ENCODE measurements at regions not wholly inside any gene's neighbourhood (a gene's known extent, or its start where the extent isn't known, plus 50 kb on each side); places are given as distances from the start of the nearest gene placed in this dataset.
"Not testable (repeated sequence)": the region's sequence is repeated elsewhere in the genome, so short reads cannot be mapped to it uniquely, and the experiment has no call there.

DNA sequence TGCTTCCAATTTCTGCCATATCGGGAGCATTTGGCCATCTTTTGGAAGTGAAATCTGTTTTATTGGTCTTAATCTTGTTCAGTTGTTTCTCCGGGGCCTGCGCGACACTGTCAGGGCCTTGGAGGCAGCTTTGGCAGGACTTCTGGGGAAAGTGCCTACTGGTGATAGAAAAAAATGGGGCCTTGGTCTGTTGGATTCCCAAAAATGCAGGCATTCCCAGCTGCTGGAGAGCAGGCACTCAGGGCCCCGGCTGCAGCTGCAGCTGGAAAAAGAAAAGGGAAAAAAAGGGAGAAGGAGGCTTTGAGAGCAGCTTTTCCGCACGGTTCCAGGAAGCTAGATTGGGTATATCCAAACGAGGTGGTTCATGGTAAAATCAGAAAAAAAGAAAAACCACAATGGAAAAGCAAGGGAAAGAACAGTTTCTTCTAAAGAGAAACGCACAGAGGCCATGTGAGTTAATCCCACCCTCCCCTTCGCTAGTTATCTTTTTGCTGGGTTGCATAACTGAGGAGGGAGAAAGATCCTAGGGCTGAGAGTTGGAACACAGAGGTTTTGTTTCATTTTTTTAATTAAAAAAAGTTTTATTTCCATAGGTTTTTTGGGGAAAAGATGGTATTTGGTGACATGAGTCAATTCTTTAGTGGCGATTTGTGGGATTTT, 134.7 kb upstream of the RFLNA start:
- Mint-ChIP-seq H3K36me3 (ENCODE audit: low read depth) (no peaks in the 10 kb centered on the region), H3K4me3 (no peak overlapping the region), H3K27ac (no peak overlapping the region), H3K9me3 (no peaks in the 10 kb centered on the region), H3K27me3 (ENCODE audit: insufficient read depth) (peaks cover 34% of the 10 kb centered on the region), H3K4me1 (ENCODE audit: low read depth) (no peaks in the 10 kb centered on the region; the same call in 1 of the 2 replicates)
- no peak for DNase-seq
- TF ChIP-seq, protein P1, sequence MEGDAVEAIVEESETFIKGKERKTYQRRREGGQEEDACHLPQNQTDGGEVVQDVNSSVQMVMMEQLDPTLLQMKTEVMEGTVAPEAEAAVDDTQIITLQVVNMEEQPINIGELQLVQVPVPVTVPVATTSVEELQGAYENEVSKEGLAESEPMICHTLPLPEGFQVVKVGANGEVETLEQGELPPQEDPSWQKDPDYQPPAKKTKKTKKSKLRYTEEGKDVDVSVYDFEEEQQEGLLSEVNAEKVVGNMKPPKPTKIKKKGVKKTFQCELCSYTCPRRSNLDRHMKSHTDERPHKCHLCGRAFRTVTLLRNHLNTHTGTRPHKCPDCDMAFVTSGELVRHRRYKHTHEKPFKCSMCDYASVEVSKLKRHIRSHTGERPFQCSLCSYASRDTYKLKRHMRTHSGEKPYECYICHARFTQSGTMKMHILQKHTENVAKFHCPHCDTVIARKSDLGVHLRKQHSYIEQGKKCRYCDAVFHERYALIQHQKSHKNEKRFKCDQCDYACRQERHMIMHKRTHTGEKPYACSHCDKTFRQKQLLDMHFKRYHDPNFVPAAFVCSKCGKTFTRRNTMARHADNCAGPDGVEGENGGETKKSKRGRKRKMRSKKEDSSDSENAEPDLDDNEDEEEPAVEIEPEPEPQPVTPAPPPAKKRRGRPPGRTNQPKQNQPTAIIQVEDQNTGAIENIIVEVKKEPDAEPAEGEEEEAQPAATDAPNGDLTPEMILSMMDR (IDR thresholded peaks at IDR 0.05): no peak

DNA sequence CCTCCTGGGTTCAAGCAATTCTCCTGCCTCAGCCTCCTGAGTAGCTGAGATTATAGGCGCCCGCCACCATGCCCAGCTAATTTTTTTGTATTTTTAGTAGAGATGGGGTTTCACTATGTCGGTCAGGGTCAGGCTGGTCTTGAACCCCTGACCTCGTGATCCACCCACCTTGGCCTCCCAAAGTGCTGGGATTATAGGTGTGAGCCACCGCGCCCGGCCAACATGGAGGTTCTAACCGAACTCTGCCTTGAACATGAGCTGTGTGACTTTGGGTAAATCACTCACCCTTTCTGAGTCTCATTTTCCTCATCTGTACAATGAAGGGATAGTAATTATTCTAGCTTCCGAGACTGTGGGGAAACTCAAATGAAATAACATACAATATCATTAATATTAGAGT, 133.5 kb upstream of the RFLNA start:
- H3K27me3 Mint-ChIP-seq (ENCODE audit: insufficient read depth): peaks cover 34% of the 10 kb centered on the region
- not testable (repeated sequence) for H3K4me3 Mint-ChIP-seq; H3K27ac Mint-ChIP-seq; H3K4me1 Mint-ChIP-seq (ENCODE audit: low read depth); H3K9me3 Mint-ChIP-seq; DNase-seq; H3K36me3 Mint-ChIP-seq (ENCODE audit: low read depth)

DNA sequence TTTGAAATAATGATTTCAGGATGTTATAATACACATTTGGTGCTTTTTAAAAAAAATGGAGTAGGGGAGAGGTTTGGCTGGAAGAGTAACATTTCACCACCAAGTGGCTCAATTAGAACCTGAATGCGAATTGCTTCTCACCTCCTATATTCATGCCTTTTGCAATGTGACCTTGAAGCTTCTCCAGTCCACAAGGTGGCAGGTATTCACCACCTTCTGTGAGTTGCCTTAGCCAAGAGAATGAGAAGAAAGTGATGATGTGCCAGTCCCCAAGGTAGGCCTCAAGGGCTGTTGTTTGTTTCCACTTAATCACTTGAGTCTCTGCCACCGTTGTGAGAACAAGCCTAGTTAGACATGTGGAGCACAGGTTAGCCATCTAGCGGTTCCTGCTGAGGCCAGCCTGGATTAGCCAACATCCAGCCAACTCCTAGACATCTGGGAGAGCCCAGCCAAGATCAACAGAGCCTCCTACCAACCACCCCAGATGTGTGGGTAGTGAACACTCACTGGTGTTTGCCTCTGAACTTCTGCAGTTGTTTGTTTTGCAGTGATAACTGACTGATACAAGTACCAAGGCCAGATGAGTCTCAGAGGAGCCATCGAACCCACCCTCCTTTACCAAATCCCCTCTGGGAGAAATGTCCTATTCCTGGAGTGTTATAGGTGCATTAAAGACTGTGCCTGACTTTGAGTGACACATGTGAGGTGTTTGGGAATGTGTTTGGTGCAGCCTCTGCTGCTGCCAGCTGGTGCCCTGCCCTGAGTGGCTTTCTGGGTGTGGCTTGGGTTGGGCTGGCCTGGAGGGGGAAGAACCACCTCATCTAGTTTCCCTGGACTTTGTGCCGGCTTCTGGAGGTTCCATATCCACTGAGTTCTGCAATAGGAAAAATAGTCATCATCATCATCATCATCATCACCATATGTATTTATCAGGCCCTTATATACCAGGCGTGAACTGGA, 132.5 kb upstream of the RFLNA start:
- H3K27ac Mint-ChIP-seq: no peak overlapping the region
- no peak for DNase-seq
- TF ChIP-seq, protein P1 (IDR thresholded peaks at IDR 0.05): 0 out of 2 replicates have a peak, but pooled peaks have one; percentile 15
- H3K27me3 Mint-ChIP-seq (ENCODE audit: insufficient read depth): peaks cover 40% of the 10 kb centered on the region
- no peaks in the 10 kb centered on the region for H3K36me3 Mint-ChIP-seq (ENCODE audit: low read depth)
- H3K9me3 Mint-ChIP-seq: no peaks in the 10 kb centered on the region
- H3K4me3 Mint-ChIP-seq: no peak overlapping the region
- no peaks in the 10 kb centered on the region; the same call in 1 of the 2 replicates for H3K4me1 Mint-ChIP-seq (ENCODE audit: low read depth)

DNA sequence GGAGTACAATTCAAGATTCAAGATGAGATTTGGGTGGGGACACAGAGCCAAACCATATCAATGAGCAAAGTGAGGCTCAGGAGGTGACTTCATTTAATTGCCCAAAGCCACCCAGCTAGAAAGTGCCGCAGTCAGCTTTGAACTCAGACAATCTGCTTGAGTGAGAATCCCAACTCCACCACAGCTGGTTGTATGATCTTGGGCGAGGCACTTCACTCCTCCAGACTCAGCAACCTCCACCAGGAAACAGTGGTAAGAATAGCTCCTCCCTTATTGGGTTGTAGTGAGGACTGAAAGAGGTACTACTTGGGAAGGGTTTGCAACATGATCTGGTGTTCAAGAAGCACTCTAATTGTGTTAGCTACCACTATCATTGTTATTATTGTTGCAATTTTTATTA, 129.2 kb upstream of the RFLNA start:
- TF ChIP-seq, protein P1 (IDR thresholded peaks at IDR 0.05): no peak
- Mint-ChIP-seq H3K9me3 (no peaks in the 10 kb centered on the region), H3K36me3 (ENCODE audit: low read depth) (no peaks in the 10 kb centered on the region), H3K4me1 (ENCODE audit: low read depth) (no peaks in the 10 kb centered on the region; the same call in 1 of the 2 replicates), H3K4me3 (no peak overlapping the region), H3K27me3 (ENCODE audit: insufficient read depth) (peaks cover 13% of the 10 kb centered on the region; the same call in 1 of the 2 replicates), H3K27ac (no peak overlapping the region)
- DNase-seq: no peak

DNA sequence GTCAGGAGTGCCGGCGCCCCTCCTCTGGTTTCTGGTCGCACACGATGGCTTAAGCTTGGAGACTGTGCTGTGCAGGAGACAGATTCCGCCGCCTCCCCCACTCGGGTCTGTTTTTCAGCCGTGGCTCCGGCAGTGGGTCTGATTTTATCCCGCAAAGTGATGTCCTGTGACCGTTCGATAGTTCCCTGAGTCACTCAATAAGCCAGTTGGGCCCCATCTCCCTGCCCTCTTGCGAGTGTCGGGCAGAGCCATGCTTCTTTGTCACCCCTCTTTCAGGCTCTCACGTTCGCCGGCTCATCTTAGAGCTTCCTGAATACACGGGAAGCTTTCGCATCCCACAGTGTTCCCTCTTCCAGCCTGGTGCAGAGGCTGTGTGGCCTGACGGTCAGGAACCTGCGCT, 127.8 kb upstream of the RFLNA start:
- no peak overlapping the region for H3K27ac Mint-ChIP-seq
- H3K9me3 Mint-ChIP-seq: no peaks in the 10 kb centered on the region
- TF ChIP-seq, protein P1 (IDR thresholded peaks at IDR 0.05): no peak

More for the DNA sequence above, 127.8 kb upstream of the RFLNA start:
- no peaks in the 10 kb centered on the region for H3K36me3 Mint-ChIP-seq (ENCODE audit: low read depth)
- no peak overlapping the region for H3K4me3 Mint-ChIP-seq
- peaks cover 15% of the 10 kb centered on the region; the same call in 1 of the 2 replicates for H3K27me3 Mint-ChIP-seq (ENCODE audit: insufficient read depth)
- DNase-seq: no peak
- H3K4me1 Mint-ChIP-seq (ENCODE audit: low read depth): peaks cover 2% of the 10 kb centered on the region

All from HFFc6 (cell line).